T-cell (primary cell): ENCODE measurements at regions not wholly inside any gene's neighbourhood (a gene's known extent, or its start where the extent isn't known, plus 50 kb on each side); places are given as distances from the start of the nearest gene placed in this dataset.

Experiments
- ATAC-seq, 4 experiments: fragments of 200-7000 bp in 3 of 4; fragments of 150-1000 bp in 1 of 4; cut with Tn5 transposase; replicated peaks in 1 of 4; 1 replicate in 3 of 4; 2 replicates in 1 of 4; pipeline ENCODE4 v1.10.0; 2021; ENCODE audit warnings: moderate library complexity in 3 of 4, mild to moderate bottlenecking in 2 of 4, moderate number of reproducible peaks in 1 of 4
- CTCF ChIA-PET, 2 donors: fragments of 300-600 bp; sonication (Branson Sonifier 250); formaldehyde crosslinking; loops; one replicate each; lab custom pipeline; 2022; ENCODE audit warnings: antibody characterized with exemption in 2 of 2; lab: Charles Lee
- POLR2A ChIA-PET, 2 donors: fragments of 300-600 bp; sonication (Branson Sonifier 250); formaldehyde crosslinking; loops; one replicate each; lab custom pipeline; 2022; ENCODE audit warnings: antibody characterized with exemption in 2 of 2; lab: Charles Lee
- DNase-seq, 35 experiments: peaks; one replicate each; pipeline versions ENCODE4 v3.0.0 to v3.0.0-alpha.2; 2013 to 2023
- H3K27ac ChIP-seq: one replicate; pipeline ENCODE4 v1.5.1; 2013; ENCODE audit warnings: low read length
- H3K27me3 ChIP-seq, 2 experiments: replicated peaks in 1 of 2; 1 replicate in 1 of 2; 2 replicates in 1 of 2; pipeline versions ENCODE4 v1.6.1 to v1.7.0; 2013; ENCODE audit warnings: low read length in 1 of 2, mixed read lengths in 1 of 2; ENCODE audit not compliant: control insufficient read depth in 2 of 2, insufficient read depth in 2 of 2; ENCODE audit errors: extremely low read depth in 1 of 2
- H3K36me3 ChIP-seq, 2 donors: 1 replicate in 1 of 2; 2 replicates in 1 of 2; pipeline versions ENCODE4 v1.6.1 to v1.7.0; 2013; ENCODE audit warnings: low read length in 1 of 2; ENCODE audit not compliant: control insufficient read depth in 2 of 2, insufficient read depth in 1 of 2; ENCODE audit errors: extremely low read depth in 1 of 2
- H3K4me1 ChIP-seq, 2 experiments: 1 replicate in 1 of 2; 2 replicates in 1 of 2; pipeline versions ENCODE4 v1.6.1 to v1.7.0; 2013; ENCODE audit warnings: low read length in 2 of 2, mixed read lengths in 1 of 2; ENCODE audit not compliant: insufficient read depth in 2 of 2, control insufficient read depth in 1 of 2; ENCODE audit errors: extremely low read depth in 1 of 2
- H3K4me3 ChIP-seq, 2 donors: 1 replicate in 1 of 2; 2 replicates in 1 of 2; pipeline versions ENCODE4 v1.5.1 to v1.7.0; 2013; ENCODE audit warnings: mild to moderate bottlenecking in 2 of 2, low read length in 1 of 2, moderate library complexity in 1 of 2; ENCODE audit not compliant: control insufficient read depth in 1 of 2; ENCODE audit errors: extremely low read depth in 1 of 2
- H3K9me3 ChIP-seq: 2 replicates; pipeline ENCODE4 v1.7.0; 2013
- H3K27ac Mint-ChIP-seq, 2 donors: one replicate each; pipeline ENCODE4 v1.8.0; 2020 to 2021; ENCODE audit warnings: mild to moderate bottlenecking in 2 of 2, mixed read lengths in 2 of 2
- H3K27me3 Mint-ChIP-seq, 2 donors: one replicate each; pipeline ENCODE4 v1.8.0; 2021 to 2022; ENCODE audit warnings: mixed read lengths in 2 of 2
- H3K36me3 Mint-ChIP-seq: one replicate; pipeline ENCODE4 v1.8.0; 2021; ENCODE audit warnings: mixed read lengths
- H3K4me1 Mint-ChIP-seq, 3 donors: one replicate each; pipeline ENCODE4 v1.8.0; 2020 to 2022; ENCODE audit warnings: mixed read lengths in 3 of 3, mild to moderate bottlenecking in 1 of 3
- H3K4me3 Mint-ChIP-seq, 3 donors: one replicate each; pipeline ENCODE4 v1.8.0; 2020 to 2022; ENCODE audit warnings: mild to moderate bottlenecking in 3 of 3, mixed read lengths in 3 of 3, moderate library complexity in 3 of 3
- H3K9me3 Mint-ChIP-seq, 3 donors: one replicate each; pipeline ENCODE4 v1.8.0; 2020 to 2022; ENCODE audit warnings: mixed read lengths in 3 of 3
- WGBS: methylation state at CpG from one replicate; pipeline ENCODE4 v1.1.5; 2013; ENCODE audit warnings: missing lambda C conversion rate; ENCODE audit not compliant: insufficient coverage; 5-methylcytosine and 5-hydroxymethylcytosine counted together

DNA sequence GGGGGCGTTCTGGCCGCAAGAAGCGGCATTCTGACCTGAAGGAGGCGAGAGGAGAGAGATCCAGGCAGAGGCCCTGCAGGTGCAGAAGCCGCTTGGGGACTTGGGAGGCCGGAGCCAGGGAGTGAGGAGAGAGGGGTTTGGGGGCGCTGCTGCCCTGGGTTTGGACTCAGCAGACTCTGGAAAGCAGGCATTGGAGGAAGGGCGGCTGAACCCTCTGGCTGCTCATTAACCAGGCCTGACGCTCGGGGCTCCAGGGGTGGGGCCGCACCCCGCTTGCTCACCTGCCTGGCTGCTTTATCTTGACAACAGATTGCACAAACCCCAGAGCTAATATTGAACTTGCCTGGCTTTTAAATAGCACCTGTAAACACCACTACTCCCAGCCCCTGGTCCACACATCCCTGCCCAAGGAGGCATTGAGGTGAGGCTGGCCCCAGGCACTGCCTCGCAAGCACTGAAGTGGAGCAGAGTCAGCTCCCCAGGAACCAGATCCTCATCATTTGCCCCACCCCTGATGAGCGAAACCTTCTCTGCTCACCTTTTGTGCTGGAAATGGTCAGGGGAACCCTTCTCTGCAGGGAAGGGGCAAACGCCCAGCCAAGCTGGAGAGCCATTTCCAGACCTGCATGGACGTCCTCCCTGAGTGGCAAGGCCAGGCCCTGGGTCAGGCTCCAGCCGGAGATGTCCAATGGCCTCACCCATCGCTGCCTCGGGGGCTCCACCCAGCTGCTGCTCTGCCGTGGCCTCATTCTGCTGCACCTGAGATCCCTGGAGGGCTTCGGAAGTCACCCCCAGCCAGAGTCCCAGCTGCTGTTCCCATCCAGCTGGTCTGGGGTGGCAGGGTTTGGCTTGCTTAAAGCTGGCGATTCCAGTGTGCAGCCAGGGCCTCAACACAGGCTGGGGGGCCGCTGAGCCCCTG, 190.2 kb upstream of the GSE1 start:
- no peak overlapping the region for H3K27ac Mint-ChIP-seq
- Histone ChIP-seq H3K9me3 (no peaks in the 10 kb centered on the region), H3K36me3 (no peaks in the 10 kb centered on the region), H3K4me1 (peaks cover 0 to 7% of the 10 kb centered on the region in 2 experiments), H3K4me3 (no peak overlapping the region), H3K27me3 (peaks cover 0 to 42% of the 10 kb centered on the region in 2 experiments), H3K27ac (no peak overlapping the region)
- 82% methylated on average over 23 of the region's 23 CpGs for WGBS
- DNase-seq: peak in 2 of 35 experiments; percentile 1
- ChIA-PET POLR2A (no interaction called here), CTCF (interaction anchor here (0.6 to 1.5 kb wide), 4 partner anchors 29 to 194 kb away, joined by 3 to 5 read pairs (median 4); no protein-coding TSS in a partner anchor)
- no peaks in the 10 kb centered on the region for H3K9me3 Mint-ChIP-seq
- H3K36me3 Mint-ChIP-seq: no peaks in the 10 kb centered on the region
- no peak for ATAC-seq
- H3K4me3 Mint-ChIP-seq: no peak overlapping the region
- H3K27me3 Mint-ChIP-seq: peaks cover 7 to 8% of the 10 kb centered on the region in 2 donors
- peaks cover 0 to 2% (median 0%) of the 10 kb centered on the region in 3 donors for H3K4me1 Mint-ChIP-seq

DNA sequence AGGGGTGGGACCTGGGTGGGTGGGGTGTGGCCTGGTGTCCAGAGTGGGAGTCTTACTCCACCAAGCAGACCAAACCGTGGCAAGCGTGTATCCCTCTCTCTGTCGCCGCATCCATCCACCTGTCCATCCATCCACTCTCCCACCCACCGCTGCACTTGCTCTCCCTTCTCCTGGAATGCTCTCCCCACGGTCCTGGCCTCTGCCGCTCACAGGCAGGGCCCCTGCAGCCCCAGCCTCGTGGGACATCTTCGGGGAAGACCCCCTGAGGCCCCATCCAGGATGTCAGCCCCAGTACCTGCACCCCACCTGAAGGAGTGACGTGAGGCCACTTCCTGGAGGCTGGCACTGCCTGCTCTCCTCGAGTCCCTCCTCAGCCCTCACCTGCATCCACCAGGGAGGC, 189.5 kb upstream of the GSE1 start:
- Mint-ChIP-seq H3K27me3 (peaks cover 7 to 8% of the 10 kb centered on the region in 2 donors), H3K27ac (no peak overlapping the region), H3K4me1 (peaks cover 0 to 2% (median 0%) of the 10 kb centered on the region in 3 donors), H3K36me3 (no peaks in the 10 kb centered on the region), H3K4me3 (no peak overlapping the region), H3K9me3 (no peaks in the 10 kb centered on the region)
- peaks cover 0 to 43% of the 10 kb centered on the region in 2 experiments for H3K27me3 ChIP-seq
- H3K36me3 ChIP-seq: no peaks in the 10 kb centered on the region
- POLR2A ChIA-PET: no interaction called here
- H3K27ac ChIP-seq: no peak overlapping the region
- 84% methylated on average over 5 of the region's 11 CpGs for WGBS
- CTCF ChIA-PET: interaction anchor here in 1 of 2 donors (0.6 to 1.0 kb wide), 2 partner anchors 138 to 186 kb away, joined by 3 read pairs; no protein-coding TSS in a partner anchor
- H3K4me1 ChIP-seq: peaks cover 0 to 12% of the 10 kb centered on the region in 2 experiments
- no peak overlapping the region for H3K4me3 ChIP-seq
- ATAC-seq (no peak), DNase-seq (no peak)
- H3K9me3 ChIP-seq: no peaks in the 10 kb centered on the region

DNA sequence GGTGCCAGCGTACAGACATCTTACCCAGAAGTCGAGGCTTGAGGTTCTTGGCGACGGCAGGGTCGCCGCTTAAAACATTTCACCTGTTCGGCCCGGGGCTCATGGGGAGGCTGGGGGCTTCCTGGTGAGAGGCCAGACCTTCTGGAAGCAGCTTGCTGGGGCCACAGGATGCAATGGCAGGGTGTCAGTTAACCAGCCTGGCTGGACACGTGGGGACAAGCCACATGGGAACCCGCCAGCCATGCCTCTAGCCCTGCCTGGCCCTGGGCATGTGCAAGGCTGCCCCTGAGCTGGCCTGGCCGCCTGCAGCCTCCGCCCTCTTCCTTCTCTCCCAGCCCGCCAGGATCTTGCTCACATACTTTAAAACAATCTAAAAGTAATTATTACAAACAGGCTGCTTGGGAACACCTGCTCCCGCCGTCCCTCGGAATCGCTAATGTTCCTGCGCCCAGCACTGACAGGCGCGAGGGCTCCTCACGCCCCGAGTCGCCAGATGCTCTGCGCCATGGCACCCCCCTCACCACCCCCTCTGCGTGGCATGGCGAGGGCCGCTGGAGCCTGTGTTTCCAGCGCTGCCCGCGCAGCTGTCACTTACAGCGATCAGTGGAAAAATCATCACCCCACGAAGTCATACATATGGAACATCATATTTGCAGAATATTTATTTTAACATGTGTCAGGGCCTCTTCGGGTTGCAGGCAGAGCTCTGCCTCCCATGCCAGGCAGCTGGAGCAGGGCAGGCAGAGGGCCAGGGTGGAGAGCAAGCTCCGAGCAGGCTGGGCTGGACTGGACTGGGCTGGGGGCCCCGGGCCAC, 188.7 kb upstream of the GSE1 start:
- DNase-seq (peak in 2 of 35 experiments; percentile 1), ATAC-seq (no peak)
- H3K36me3 ChIP-seq: no peaks in the 10 kb centered on the region
- ChIA-PET POLR2A (no interaction called here), CTCF (interaction anchor here in 1 of 2 donors (1.0 kb wide), 1 partner anchor 185 kb away, joined by 3 read pairs; no protein-coding TSS in a partner anchor)
- 89% methylated on average over 28 of the region's 35 CpGs for WGBS
- no peak overlapping the region for H3K27ac ChIP-seq
- H3K4me1 ChIP-seq: peaks cover 0 to 12% of the 10 kb centered on the region in 2 experiments
- H3K27me3 ChIP-seq: peaks cover 0 to 47% of the 10 kb centered on the region in 2 experiments
- H3K36me3 Mint-ChIP-seq: no peaks in the 10 kb centered on the region
- H3K4me3 Mint-ChIP-seq: no peak overlapping the region
- no peak overlapping the region for H3K4me3 ChIP-seq
- no peaks in the 10 kb centered on the region for H3K9me3 Mint-ChIP-seq
- H3K27me3 Mint-ChIP-seq: peaks cover 7 to 8% of the 10 kb centered on the region in 2 donors
- H3K27ac Mint-ChIP-seq: no peak overlapping the region
- peaks cover 0 to 2% (median 0%) of the 10 kb centered on the region in 3 donors for H3K4me1 Mint-ChIP-seq
- no peaks in the 10 kb centered on the region for H3K9me3 ChIP-seq

DNA sequence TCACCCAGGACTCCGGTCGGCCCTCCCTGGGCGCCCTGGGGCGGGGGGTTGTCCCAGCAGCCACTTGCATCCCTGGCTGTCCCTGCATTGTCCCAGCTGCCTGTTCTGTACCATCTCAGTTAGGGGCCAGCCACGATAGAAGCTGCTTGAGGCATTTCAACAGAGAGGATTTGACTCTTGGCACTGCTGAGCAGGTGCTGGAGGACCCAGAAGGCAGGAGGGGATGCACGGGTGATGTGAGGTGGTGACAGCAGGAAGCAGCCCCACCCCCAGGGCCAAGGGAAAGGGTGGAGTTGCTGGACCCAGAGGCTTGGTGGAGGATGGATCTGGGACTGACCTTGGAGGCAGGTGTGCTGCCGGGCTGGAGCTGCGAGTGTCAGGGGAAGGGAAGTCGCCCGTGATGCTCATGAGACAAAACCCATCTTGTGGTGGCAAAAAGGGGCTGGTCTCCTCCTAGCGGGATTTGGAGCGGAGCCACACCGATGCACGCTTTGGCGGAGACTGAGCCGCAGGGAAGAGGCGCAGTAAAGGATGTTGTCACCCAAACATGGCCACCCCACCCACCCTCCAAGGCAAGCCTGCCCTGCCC, 188.0 kb upstream of the GSE1 start:
- H3K4me1 ChIP-seq: peaks cover 0 to 12% of the 10 kb centered on the region in 2 experiments
- peaks cover 0 to 48% of the 10 kb centered on the region in 2 experiments for H3K27me3 ChIP-seq
- ATAC-seq (no peak), DNase-seq (peak in 2 of 35 experiments; percentile 0 to 3)
- CTCF ChIA-PET: interaction anchor here in 1 of 2 donors (0.8 kb wide), 1 partner anchor 132 kb away, joined by 3 read pairs; no protein-coding TSS in a partner anchor
- Mint-ChIP-seq H3K27ac (no peak overlapping the region), H3K9me3 (no peaks in the 10 kb centered on the region), H3K27me3 (peaks cover 7 to 8% of the 10 kb centered on the region in 2 donors), H3K36me3 (no peaks in the 10 kb centered on the region), H3K4me3 (no peak overlapping the region), H3K4me1 (peaks cover 0 to 2% (median 0%) of the 10 kb centered on the region in 3 donors)
- no peak overlapping the region for H3K4me3 ChIP-seq
- POLR2A ChIA-PET: no interaction called here
- H3K9me3 ChIP-seq: no peaks in the 10 kb centered on the region
- no peak overlapping the region for H3K27ac ChIP-seq
- H3K36me3 ChIP-seq: no peaks in the 10 kb centered on the region
- WGBS: 85% methylated on average over 15 of the region's 17 CpGs

DNA sequence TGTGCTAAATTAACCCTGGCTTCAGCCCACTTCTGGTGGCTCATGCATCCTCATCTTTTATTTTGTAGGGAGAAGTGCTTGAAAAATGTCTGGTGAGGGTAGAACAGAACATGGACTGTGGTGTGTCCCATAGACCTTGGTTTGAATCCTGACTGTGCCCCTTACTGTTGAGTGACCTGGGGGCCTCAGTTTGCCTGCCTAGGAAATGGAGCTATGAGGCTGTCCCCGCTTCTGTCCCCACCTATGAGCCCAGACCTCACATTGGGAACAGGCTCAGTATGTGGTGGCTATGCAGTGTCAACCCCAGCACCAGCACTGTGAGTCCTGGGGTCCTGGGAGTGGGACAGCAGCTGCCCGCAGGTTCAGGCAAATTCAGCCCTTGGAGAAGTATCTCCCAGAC, 186.3 kb upstream of the GSE1 start:
- H3K27ac Mint-ChIP-seq: no peak overlapping the region
- H3K9me3 ChIP-seq: no peaks in the 10 kb centered on the region

More for the DNA sequence above, 186.3 kb upstream of the GSE1 start:
- H3K27ac ChIP-seq: no peak overlapping the region
- DNase-seq (peak in 2 of 35 experiments; percentile 0), ATAC-seq (no peak)
- Mint-ChIP-seq H3K4me1 (no peaks in the 10 kb centered on the region), H3K36me3 (no peaks in the 10 kb centered on the region), H3K4me3 (no peak overlapping the region), H3K9me3 (no peaks in the 10 kb centered on the region), H3K27me3 (peaks cover 6 to 7% of the 10 kb centered on the region in 2 donors)
- no peak overlapping the region for H3K4me3 ChIP-seq
- ChIA-PET CTCF (interaction anchor here (0.6 kb wide), 2 partner anchors 238 to 1286 kb away, joined by 3 to 4 read pairs; no protein-coding TSS in a partner anchor), POLR2A (interaction anchor here in 1 of 2 donors (0.6 to 0.7 kb wide), 2 partner anchors 285 to 296 kb away, joined by 3 to 4 read pairs; no protein-coding TSS in a partner anchor)
- H3K4me1 ChIP-seq: peaks cover 0 to 5% of the 10 kb centered on the region in 2 experiments
- H3K27me3 ChIP-seq: peaks cover 0 to 40% of the 10 kb centered on the region in 2 experiments
- H3K36me3 ChIP-seq: no peaks in the 10 kb centered on the region
- 100% methylated on average over 1 of the region's 2 CpGs for WGBS
